HUES48 (cell line): ENCODE measurements at regions not wholly inside any gene's neighbourhood (a gene's known extent, or its start where the extent isn't known, plus 50 kb on each side); places are given as distances from the start of the nearest gene placed in this dataset.

Experiments
- H3K27ac ChIP-seq: one replicate; pipeline ENCODE4 v1.7.0; 2013; ENCODE audit warnings: low read depth, low read length, inconsistent platforms
- H3K27me3 ChIP-seq: 2 replicates; pipeline ENCODE4 v1.6.1; 2013; ENCODE audit warnings: mild to moderate bottlenecking, low read length; ENCODE audit not compliant: control insufficient read depth, insufficient read depth
- H3K36me3 ChIP-seq: 2 replicates; pipeline ENCODE4 v1.6.1; 2013; ENCODE audit warnings: low read length; ENCODE audit not compliant: control insufficient read depth, insufficient read depth
- H3K4me1 ChIP-seq: 2 replicates; pipeline ENCODE4 v1.6.1; 2013; ENCODE audit warnings: mild to moderate bottlenecking, low read length; ENCODE audit not compliant: control insufficient read depth, insufficient read depth
- H3K4me3 ChIP-seq: 2 replicates; pipeline ENCODE4 v1.5.1; 2013; ENCODE audit warnings: mild to moderate bottlenecking, low read depth, low read length
- H3K9ac ChIP-seq: 2 replicates; pipeline ENCODE4 v1.6.1; 2013; ENCODE audit warnings: mild to moderate bottlenecking, low read depth, low read length, moderate library complexity
- H3K9me3 ChIP-seq: 2 replicates; pipeline ENCODE4 v1.6.1; 2013; ENCODE audit warnings: low read length; ENCODE audit not compliant: control insufficient read depth, insufficient read depth

DNA sequence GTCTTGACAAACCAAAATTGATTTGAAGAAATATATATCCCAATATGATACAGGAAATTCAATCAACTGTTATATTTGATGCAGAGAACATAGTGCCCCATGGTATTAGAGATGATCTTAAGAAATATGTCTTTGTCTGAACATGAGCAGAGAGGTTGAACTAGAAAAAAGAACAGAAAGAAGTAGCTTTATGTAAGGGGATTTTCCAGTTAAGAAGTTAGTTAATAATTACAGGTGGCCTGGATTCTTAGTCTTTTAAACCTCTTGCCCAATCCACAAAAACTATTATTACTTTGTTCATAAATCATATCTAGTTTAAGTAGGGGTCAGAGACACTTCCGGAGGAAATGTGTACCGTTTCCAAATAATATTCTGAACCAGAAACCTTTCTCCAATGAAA is 1186.7 kb upstream of the EPHA6 start:
- Histone ChIP-seq H3K9ac (no peak overlapping the region), H3K4me1 (peaks cover 15% of the 10 kb centered on the region), H3K4me3 (no peak overlapping the region), H3K27ac (no peak overlapping the region), H3K36me3 (no peaks in the 10 kb centered on the region), H3K27me3 (no peaks in the 10 kb centered on the region), H3K9me3 (no peaks in the 10 kb centered on the region)

DNA sequence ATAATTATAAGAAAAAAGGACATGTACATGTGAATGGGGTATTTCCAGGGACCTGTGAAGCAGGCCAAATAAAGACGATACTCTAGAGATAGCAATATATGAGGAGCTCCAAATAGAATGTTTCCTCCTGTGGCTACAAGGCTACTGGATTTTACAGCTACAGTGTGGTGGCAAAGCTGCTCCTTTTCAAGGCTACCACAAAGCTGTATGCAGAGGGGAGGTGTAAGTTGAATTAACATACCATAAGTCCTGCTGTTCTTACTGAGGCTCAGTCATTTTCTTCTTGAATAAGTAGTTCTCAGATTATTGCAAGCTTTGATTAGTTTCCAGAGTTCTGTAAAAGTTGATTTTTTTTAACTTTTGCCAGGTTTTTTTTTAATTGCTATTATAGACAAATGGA is 1184.6 kb upstream of the EPHA6 start:
- H3K27ac ChIP-seq, result no peak overlapping the region
- H3K9ac ChIP-seq, result no peak overlapping the region
- no peaks in the 10 kb centered on the region for H3K9me3 ChIP-seq
- peaks cover 15% of the 10 kb centered on the region for H3K4me1 ChIP-seq
- H3K27me3 ChIP-seq, result no peaks in the 10 kb centered on the region
- H3K4me3 ChIP-seq, result no peak overlapping the region
- no peaks in the 10 kb centered on the region for H3K36me3 ChIP-seq

DNA sequence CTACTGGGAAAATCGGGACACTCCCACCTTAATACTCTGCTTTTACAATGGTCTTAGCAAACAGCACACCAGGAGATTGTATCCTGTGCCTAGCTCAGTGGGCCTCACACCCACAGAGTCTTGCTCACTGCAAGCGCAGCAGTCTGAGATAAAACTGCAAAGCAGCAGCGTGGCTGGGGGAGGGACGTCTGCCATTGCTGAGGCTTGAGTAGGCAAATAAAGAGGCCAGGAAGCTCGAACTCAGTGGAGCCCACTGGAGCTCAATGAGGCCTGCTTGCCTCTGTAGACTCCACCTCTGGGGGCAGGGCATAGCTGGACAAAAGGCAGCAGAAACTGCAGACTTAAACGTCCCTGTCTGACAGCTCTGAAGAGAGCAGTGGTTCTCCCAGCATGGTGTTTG is 1169.1 kb upstream of the EPHA6 start:
- Histone ChIP-seq H3K27me3 (no peaks in the 10 kb centered on the region), H3K4me3 (no peak overlapping the region), H3K27ac (no peak overlapping the region), H3K4me1 (no peaks in the 10 kb centered on the region), H3K9ac (no peak overlapping the region), H3K36me3 (no peaks in the 10 kb centered on the region), H3K9me3 (peaks cover 22% of the 10 kb centered on the region)

DNA sequence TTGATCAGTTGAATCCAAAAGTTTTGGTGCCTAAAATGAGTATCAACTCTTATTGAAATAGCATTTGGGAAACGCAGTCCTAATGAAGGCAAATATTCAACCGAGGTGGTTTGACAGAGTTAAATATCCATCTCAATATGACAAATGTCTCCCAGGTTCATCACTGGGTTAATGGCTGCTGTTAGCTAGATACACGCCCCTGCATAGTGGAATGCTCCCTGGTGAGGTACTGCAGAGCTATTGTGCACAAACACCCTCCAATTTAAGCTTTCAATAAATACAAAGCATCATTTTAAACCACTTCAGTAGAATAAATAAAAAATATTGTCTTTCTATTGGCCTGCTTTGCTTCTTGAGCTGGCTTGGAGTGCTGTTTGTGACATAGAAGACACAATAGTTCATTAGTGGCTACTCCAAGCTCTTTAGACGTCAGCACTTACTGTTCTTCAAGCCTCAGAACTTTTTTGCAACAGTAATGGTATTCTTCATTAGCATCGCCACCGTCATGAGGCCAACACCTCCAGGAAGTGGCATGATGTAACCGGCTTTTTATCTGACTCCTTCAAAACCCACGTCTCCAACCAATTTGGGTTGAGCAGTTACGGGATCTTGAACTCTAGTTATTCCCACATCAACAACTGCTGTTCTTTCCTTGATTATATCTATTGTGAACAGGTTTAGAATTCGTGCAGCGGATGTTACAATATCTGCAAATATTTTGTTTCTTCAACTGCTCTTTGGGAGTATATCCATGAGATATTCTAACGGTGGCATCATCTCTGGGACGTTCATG is 1159.6 kb upstream of the EPHA6 start:
- H3K9me3 ChIP-seq, result no peaks in the 10 kb centered on the region

DNA sequence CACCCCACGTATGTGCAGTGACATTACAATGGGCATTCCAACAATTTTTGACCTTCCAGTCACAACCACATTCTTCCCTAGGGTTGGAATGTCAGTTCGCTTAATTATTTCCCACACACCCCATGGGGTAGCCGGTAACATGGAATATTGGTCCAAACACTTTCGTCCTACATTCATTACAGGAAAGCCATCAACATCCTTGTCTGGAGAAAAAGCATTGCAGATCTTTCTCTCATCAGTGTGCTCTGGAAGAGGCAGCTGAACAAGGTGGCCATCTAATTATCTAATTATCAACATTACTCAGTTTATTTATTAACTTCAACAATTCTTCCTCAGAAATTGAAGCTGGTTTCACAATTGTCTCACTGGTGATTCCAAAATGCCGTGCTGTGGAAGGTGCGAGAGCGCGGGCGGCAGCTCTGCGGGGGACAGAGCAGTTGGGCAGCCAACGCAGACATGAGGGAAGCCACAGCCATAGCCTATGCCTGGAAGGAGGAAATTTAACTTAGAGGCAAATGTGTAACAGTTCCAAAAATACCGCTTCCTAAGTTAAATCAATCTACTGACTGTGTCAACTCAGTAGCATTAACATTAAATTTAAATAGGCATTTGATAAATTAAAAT is 1158.9 kb upstream of the EPHA6 start:
- Histone ChIP-seq H3K27me3 (no peaks in the 10 kb centered on the region), H3K9ac (no peak overlapping the region), H3K27ac (no peak overlapping the region), H3K36me3 (no peaks in the 10 kb centered on the region), H3K9me3 (no peaks in the 10 kb centered on the region), H3K4me1 (no peaks in the 10 kb centered on the region), H3K4me3 (no peak overlapping the region)

More for the DNA sequence above, 1159.6 kb upstream of the EPHA6 start:
- Histone ChIP-seq H3K4me3 (no peak overlapping the region), H3K9ac (no peak overlapping the region), H3K27me3 (no peaks in the 10 kb centered on the region), H3K4me1 (no peaks in the 10 kb centered on the region), H3K27ac (no peak overlapping the region), H3K36me3 (no peaks in the 10 kb centered on the region)

DNA sequence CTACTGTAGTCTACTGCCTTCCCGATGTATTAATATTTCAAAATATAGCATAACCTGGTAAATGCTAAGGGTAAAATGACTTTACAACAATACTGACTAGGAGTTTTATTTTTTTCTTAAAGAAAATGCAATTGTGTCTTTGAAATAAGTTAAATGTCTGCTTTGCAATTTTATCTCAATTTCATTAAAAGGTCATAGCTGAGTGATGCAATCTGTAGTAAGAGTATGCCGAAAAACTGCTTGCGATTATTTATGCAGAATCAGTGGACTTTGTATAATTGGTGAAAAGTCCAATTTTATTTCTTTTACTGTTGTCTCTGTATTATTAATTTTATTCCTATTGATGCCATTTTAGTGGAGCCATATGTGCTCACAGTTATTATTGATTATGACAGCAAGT is 1143.6 kb upstream of the EPHA6 start:
- no peaks in the 10 kb centered on the region for H3K36me3 ChIP-seq
- H3K9me3 ChIP-seq, result no peaks in the 10 kb centered on the region
- no peak overlapping the region for H3K27ac ChIP-seq
- H3K9ac ChIP-seq, result no peak overlapping the region
- no peaks in the 10 kb centered on the region for H3K27me3 ChIP-seq
- H3K4me1 ChIP-seq, result no peaks in the 10 kb centered on the region
- no peak overlapping the region for H3K4me3 ChIP-seq

DNA sequence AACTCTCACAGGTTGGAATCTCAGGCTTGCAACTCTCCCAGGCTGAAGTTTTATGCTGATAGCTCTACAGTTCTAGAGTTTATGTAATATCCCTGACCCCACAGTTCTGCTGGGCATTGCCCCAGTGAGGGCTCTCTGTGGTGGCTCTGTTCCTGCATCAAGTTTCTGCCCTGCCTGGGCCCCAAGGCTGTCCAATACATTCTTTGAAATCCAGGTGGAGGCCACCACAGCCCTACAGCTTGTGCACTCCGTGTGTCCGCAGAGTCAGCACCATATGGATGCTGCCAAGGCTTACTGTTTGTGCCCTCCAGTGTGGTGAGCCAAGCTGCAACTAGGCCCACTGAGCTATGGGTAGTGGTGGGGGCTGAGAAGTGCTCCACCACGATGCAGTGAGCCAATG is 1141.2 kb upstream of the EPHA6 start:
- Histone ChIP-seq H3K4me3 (no peak overlapping the region), H3K27ac (no peak overlapping the region), H3K36me3 (no peaks in the 10 kb centered on the region), H3K27me3 (no peaks in the 10 kb centered on the region), H3K9me3 (no peaks in the 10 kb centered on the region), H3K9ac (no peak overlapping the region), H3K4me1 (no peaks in the 10 kb centered on the region)

DNA sequence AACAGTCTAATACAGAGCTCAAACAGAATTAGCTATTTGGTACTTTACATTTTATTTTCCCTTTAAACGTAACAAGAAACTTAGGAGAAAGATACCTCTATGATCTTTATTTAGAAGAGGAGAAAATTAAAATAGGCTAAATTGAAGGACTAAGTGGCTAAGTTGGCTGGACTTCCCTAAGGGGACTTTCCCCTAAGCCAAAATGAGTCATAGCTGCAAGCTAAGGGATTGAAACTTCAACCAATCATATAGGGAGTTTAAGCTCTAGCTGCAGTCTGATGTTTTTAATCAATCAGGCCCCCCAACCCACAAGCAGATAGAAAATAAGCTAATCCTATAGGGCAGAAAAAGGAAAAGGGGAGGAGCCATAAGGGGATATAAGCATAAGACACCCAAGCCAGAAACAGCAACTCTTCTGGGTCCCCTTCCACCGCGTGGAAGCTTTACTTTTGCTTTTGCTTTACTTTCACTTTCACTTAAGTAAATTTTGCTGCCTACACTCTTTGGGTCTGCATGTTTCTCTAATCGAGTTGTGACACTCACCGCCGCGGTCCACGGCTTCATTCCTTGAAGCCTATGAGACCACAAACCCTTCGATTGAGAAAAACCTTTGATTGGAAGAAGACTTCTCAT is 1108.5 kb upstream of the EPHA6 start:
- H3K36me3 ChIP-seq, result no peaks in the 10 kb centered on the region
- no peaks in the 10 kb centered on the region for H3K27me3 ChIP-seq
- no peak overlapping the region for H3K4me3 ChIP-seq
- H3K9me3 ChIP-seq, result 0 out of 2 replicates have a peak, but pooled peaks cover 2% of the 10 kb centered on the region
- H3K4me1 ChIP-seq, result no peaks in the 10 kb centered on the region
- H3K9ac ChIP-seq, result no peak overlapping the region
- no peak overlapping the region for H3K27ac ChIP-seq

DNA sequence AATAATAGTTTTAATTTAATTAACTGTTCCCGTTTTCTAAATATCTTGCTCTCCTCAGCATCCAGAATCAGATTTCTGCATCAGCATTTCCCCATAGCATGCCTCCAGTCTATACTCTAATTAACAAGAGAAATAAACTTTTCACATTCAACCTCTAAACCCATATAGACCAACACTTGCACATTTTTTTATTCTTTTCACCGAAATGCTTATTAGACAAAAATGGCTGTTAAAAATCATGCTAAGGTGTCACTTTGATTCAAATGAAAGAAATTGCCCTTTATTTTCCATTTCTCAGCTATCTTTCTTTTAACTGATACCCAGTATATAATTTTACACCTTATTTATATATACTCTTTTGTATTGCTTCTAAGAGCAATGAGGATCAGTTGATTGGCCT is 1107.1 kb upstream of the EPHA6 start:
- Histone ChIP-seq H3K27me3 (no peaks in the 10 kb centered on the region), H3K36me3 (no peaks in the 10 kb centered on the region), H3K9ac (no peak overlapping the region), H3K9me3 (0 out of 2 replicates have a peak, but pooled peaks cover 2% of the 10 kb centered on the region), H3K4me1 (no peaks in the 10 kb centered on the region), H3K27ac (no peak overlapping the region), H3K4me3 (no peak overlapping the region)

DNA sequence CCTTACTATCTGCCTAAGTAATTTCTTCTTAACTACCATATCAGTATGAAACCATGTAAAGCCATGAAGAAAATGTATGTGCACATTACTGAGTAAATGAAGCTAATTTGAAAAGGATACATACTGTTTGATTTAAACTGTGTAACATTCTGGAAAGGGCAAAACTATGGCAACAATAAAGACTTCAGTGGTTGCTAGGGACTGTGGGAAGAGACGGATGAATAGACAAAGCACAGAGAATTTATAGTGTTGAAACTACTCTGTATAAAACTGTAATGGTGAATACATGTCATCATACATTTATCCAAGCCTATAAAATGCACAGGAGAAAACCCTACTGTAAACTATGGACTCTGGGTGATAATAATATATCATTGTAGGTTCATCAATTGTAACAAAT is 1103.7 kb upstream of the EPHA6 start:
- Histone ChIP-seq H3K4me1 (peaks cover 10% of the 10 kb centered on the region), H3K36me3 (no peaks in the 10 kb centered on the region), H3K9me3 (0 out of 2 replicates have a peak, but pooled peaks cover 2% of the 10 kb centered on the region), H3K4me3 (no peak overlapping the region), H3K9ac (no peak overlapping the region), H3K27me3 (no peaks in the 10 kb centered on the region), H3K27ac (no peak overlapping the region)

DNA sequence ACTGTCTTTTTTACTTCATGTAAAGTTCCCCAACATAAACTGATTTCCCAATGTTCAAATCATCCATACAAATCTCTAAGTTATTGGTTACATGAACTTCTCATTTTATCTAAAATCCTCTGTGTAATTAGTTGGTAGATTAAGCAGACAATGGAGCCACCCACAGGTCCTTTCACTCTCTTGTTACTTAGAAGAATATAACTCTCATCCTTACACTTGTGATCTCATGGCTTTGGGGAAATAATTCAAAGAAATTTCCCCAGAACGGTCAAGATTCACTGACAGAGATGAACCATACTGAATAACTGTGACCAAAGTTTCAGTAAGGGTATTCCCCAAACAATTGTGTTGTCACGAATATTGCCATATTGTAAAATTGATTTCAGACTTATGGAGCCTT is 1102.6 kb upstream of the EPHA6 start:
- no peaks in the 10 kb centered on the region for H3K36me3 ChIP-seq
- no peaks in the 10 kb centered on the region for H3K9me3 ChIP-seq
- no peak overlapping the region for H3K27ac ChIP-seq
- H3K4me3 ChIP-seq, result no peak overlapping the region
- H3K4me1 ChIP-seq, result peaks cover 15% of the 10 kb centered on the region
- H3K27me3 ChIP-seq, result no peaks in the 10 kb centered on the region
- H3K9ac ChIP-seq, result no peak overlapping the region
